A673 (cell line): ENCODE measurements at regions not wholly inside any gene's neighbourhood (a gene's known extent, or its start where the extent isn't known, plus 50 kb on each side); places are given as distances from the start of the nearest gene placed in this dataset.

ENCODE experiments used
- CTCF ChIP-seq: fragments of 300-800, 200-600 bp; sonication (generic); conservative IDR thresholded peaks from 2 replicates; pipeline ENCODE4 v1.5.1; 2017; ENCODE audit warnings: low read depth, mild to moderate bottlenecking, antibody characterized with exemption, low read length, moderate library complexity, mixed read lengths
- EZH2 ChIP-seq: fragments of 200-600 bp; sonication (generic); IDR thresholded peaks from 2 replicates; pipeline ENCODE4 v1.6.1; 2017; ENCODE audit warnings: borderline replicate concordance, low read depth, mild to moderate bottlenecking, mixed read lengths, antibody characterized with exemption, low read length; ENCODE audit not compliant: poor library complexity, severe bottlenecking

- TF ChIP-seq CTCF, result no peak
- no peak for TF ChIP-seq EZH2
These were observed 59.0 kb upstream of the CDK20 start for GRCh38 chr9:88033359-88033702.
